Progenitor cell of endocrine pancreas (in vitro differentiated cells): ENCODE measurements at regions not wholly inside any gene's neighbourhood (a gene's known extent, or its start where the extent isn't known, plus 50 kb on each side); places are given as distances from the start of the nearest gene placed in this dataset.
"Not testable (repeated sequence)": the region's sequence is repeated elsewhere in the genome, so short reads cannot be mapped to it uniquely, and the experiment has no call there.

Source experiments
- DNase-seq: peaks from one replicate; pipeline ENCODE4 v3.0.0; 2021; ENCODE audit warnings: low spot score; ENCODE audit not compliant: unreplicated experiment
- H3K27ac Mint-ChIP-seq: 2 replicates; pipeline ENCODE4 v1.8.0; 2021; ENCODE audit warnings: mild to moderate bottlenecking, moderate library complexity, mixed read lengths
- H3K27me3 Mint-ChIP-seq: 2 replicates; pipeline ENCODE4 v1.8.0; 2021; ENCODE audit warnings: mixed read lengths
- H3K36me3 Mint-ChIP-seq: 2 replicates; pipeline ENCODE4 v1.8.0; 2022; ENCODE audit warnings: mixed read lengths; ENCODE audit not compliant: insufficient read depth
- H3K4me1 Mint-ChIP-seq: 2 replicates; pipeline ENCODE4 v1.8.0; 2021; ENCODE audit warnings: low read depth, mixed read lengths
- H3K4me3 Mint-ChIP-seq: 2 replicates; pipeline ENCODE4 v1.8.0; 2021; ENCODE audit warnings: low read depth, mild to moderate bottlenecking, moderate library complexity, mixed read lengths
- H3K9me3 Mint-ChIP-seq: 2 replicates; pipeline ENCODE4 v1.8.0; 2021; ENCODE audit warnings: low read depth, mixed read lengths
- TF ChIP-seq, protein P1 (sequence below): fragments of 200-600 bp; sonication (generic); IDR thresholded peaks from one replicate; pipeline ENCODE4 v1.5.0; 2021; ENCODE audit warnings: antibody characterized with exemption, mild to moderate bottlenecking; ENCODE audit not compliant: unreplicated experiment

DNA sequence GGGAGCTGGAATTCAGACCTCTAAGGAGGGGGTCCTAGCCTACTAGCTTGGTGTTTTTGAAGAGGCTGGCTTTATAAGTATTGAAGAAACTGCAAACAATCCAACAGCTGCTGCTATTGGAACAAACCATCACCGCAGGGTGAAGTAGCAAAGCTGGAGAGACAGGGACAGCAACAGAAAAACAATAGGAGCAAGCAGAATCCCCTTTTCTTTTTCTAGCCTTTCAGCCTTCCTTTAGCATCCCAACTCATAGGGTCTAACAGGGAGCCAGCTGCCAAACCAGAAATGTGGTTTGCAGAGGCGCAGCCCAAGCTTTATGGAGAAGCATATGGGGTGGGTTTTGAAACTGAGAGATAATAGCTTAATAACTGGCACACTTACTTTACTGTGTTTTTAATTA, 106.2 kb upstream of the CHMP2B start:
- H3K9me3 Mint-ChIP-seq: no peaks in the 10 kb centered on the region
- no peaks in the 10 kb centered on the region for H3K27me3 Mint-ChIP-seq
- H3K4me3 Mint-ChIP-seq: no peak overlapping the region
- no peak for DNase-seq
- H3K4me1 Mint-ChIP-seq: no peaks in the 10 kb centered on the region
- H3K36me3 Mint-ChIP-seq: no peaks in the 10 kb centered on the region
- TF ChIP-seq, protein P1, sequence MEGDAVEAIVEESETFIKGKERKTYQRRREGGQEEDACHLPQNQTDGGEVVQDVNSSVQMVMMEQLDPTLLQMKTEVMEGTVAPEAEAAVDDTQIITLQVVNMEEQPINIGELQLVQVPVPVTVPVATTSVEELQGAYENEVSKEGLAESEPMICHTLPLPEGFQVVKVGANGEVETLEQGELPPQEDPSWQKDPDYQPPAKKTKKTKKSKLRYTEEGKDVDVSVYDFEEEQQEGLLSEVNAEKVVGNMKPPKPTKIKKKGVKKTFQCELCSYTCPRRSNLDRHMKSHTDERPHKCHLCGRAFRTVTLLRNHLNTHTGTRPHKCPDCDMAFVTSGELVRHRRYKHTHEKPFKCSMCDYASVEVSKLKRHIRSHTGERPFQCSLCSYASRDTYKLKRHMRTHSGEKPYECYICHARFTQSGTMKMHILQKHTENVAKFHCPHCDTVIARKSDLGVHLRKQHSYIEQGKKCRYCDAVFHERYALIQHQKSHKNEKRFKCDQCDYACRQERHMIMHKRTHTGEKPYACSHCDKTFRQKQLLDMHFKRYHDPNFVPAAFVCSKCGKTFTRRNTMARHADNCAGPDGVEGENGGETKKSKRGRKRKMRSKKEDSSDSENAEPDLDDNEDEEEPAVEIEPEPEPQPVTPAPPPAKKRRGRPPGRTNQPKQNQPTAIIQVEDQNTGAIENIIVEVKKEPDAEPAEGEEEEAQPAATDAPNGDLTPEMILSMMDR: no peak
- H3K27ac Mint-ChIP-seq: no peak overlapping the region

DNA sequence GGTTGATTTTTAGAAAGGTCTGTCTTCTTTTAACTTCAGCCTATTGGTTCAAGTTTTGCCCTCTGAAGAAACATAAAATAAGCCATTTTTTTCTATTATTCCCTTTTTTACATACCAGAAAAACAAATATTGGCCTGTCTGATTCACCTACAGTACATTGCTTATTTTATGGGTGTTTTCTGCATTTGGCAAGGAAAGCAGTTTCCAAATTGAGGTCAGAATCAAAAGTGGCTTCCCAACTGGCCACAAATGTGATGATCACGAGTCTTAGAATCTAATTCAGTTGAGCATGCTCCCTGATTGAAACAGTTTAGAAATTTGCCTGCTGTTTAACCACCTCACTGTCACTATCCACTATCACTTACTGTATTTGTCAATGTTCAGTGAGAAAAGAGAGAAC, 106.9 kb upstream of the CHMP2B start:
- Mint-ChIP-seq H3K4me1 (no peaks in the 10 kb centered on the region), H3K27ac (no peak overlapping the region), H3K36me3 (no peaks in the 10 kb centered on the region), H3K27me3 (no peaks in the 10 kb centered on the region), H3K4me3 (no peak overlapping the region), H3K9me3 (no peaks in the 10 kb centered on the region)
- no peak for DNase-seq
- TF ChIP-seq, protein P1: no peak

DNA sequence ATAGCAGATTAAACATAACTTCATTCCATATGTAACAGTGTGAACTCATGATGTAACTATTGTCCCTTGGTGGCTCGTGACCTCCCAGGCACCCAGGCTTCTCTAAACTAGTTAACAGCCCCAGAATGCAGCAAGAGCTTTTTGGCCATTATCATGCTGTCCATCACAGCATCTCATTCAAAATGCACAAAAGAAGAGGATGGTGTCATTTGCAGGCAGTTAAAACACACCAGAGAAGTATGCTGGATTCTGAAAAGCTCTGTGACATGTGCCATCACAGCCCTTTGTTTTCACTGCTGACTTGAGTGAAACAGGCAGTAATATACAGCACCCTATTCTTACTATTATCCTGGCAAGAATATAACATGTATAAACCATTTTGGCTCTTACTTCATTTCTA, 117.6 kb upstream of the CHMP2B start:
- H3K27ac Mint-ChIP-seq: no peak overlapping the region
- H3K27me3 Mint-ChIP-seq: no peaks in the 10 kb centered on the region
- peaks cover 11% of the 10 kb centered on the region for H3K9me3 Mint-ChIP-seq
- no peak for DNase-seq
- H3K4me3 Mint-ChIP-seq: no peak overlapping the region
- H3K36me3 Mint-ChIP-seq: no peaks in the 10 kb centered on the region
- no peaks in the 10 kb centered on the region for H3K4me1 Mint-ChIP-seq
- TF ChIP-seq, protein P1: no peak

DNA sequence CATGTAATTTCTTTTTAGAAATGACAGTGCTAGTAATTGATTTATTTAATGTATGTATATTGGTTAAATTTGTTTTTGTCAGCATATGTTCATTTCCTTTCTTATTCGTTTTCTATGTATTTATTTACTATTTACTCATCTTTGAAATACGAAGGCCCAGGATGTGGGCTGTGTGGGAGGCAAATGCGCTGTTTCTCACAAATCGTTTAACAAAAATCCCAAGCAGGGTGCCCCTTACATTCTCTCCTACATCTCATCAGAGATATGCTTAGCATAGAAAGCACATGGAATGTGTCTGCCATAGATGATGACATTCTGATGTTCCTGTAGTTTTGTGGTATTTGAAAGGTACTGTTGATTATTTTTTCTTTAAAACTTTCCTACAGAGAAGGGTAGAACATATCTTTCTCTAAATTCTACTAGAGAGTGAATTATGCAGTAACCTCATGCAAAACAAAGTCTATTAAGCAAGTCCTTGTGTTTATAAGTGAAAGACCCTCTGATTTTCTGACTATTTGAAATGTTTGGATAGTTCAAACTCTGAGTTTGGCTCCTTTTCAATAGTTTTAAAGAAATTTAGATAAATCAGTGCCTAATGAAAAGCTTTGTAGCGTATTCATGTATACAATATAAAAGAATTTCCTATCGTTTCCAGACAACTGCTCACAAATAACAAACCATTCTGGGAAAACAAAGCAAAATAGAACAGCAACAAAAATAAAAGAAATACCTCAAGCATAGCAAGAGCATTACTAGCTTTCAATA, 111.1 kb upstream of the VGLL3 start:
- no peak for DNase-seq
- Mint-ChIP-seq H3K4me3 (no peak overlapping the region), H3K27me3 (no peaks in the 10 kb centered on the region), H3K9me3 (peaks cover 10% of the 10 kb centered on the region), H3K27ac (no peak overlapping the region), H3K36me3 (no peaks in the 10 kb centered on the region), H3K4me1 (no peaks in the 10 kb centered on the region)
- TF ChIP-seq, protein P1: no peak

DNA sequence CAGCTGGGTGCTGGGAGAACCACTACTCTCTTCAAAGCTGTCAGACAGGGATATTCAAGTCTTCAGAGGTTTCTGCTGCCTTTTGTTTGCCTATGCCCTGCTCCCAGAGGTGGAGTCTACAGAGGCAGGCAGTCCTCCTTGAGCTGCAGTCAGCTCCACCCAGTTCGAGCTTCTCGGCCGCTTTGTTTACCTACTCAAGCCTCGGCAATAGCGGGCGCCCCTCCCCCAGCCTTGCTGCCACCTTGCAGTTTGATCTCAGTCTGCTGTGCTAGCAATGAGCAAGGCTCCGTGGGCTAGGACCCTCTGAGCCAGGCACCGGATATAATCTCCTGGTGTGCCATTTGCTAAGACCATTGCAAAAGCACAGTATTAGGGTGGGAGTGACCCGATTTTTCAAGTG, 106.8 kb upstream of the VGLL3 start:
- H3K27ac Mint-ChIP-seq, H3K27me3 Mint-ChIP-seq, H3K4me1 Mint-ChIP-seq, H3K4me3 Mint-ChIP-seq, H3K36me3 Mint-ChIP-seq, DNase-seq: not testable (repeated sequence)
- H3K9me3 Mint-ChIP-seq: peaks cover 12% of the 10 kb centered on the region

DNA sequence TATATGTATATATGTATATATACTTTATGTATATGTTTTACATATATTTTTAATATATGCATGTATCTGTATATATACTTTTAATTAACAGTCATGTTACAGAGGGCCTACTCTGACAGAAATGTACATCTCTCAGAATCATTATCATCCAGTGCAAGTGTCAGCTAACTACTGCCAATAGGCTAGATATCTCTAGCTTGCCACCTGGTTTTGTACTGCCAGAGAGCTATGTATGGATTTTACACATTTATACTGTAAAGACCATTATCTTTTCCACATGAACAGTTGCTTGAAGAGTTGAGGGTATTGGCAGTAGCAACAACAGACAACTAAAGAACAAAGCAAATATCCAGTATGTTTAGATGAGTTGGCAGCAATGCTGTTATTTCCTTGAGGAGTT, 99.7 kb upstream of the VGLL3 start:
- H3K27me3 Mint-ChIP-seq: no peaks in the 10 kb centered on the region
- H3K9me3 Mint-ChIP-seq: peaks cover 5% of the 10 kb centered on the region
- no peaks in the 10 kb centered on the region for H3K36me3 Mint-ChIP-seq
- H3K4me3 Mint-ChIP-seq: no peak overlapping the region
- TF ChIP-seq, protein P1: no peak
- no peak for DNase-seq
- H3K27ac Mint-ChIP-seq: no peak overlapping the region
- H3K4me1 Mint-ChIP-seq: no peaks in the 10 kb centered on the region
